Neural cell (in vitro differentiated cells): ENCODE measurements at regions not wholly inside any gene's neighbourhood (a gene's known extent, or its start where the extent isn't known, plus 50 kb on each side); places are given as distances from the start of the nearest gene placed in this dataset.

Experiments used
- EP300 ChIP-seq: fragments of 450-650 bp; conservative IDR thresholded peaks from 2 replicates; pipeline ENCODE4 v1.6.1; 2014; ENCODE audit warnings: antibody characterized with exemption, mild to moderate bottlenecking, moderate library complexity; ENCODE audit not compliant: poor library complexity, severe bottlenecking
- EZH2 ChIP-seq: fragments of 200-600, 300-800 bp; shearing (Covaris generic), sonication (generic); IDR thresholded peaks from 2 replicates; pipeline ENCODE4 v1.6.1; 2014; ENCODE audit warnings: antibody characterized with exemption, low read length, borderline replicate concordance, mild to moderate bottlenecking; ENCODE audit not compliant: insufficient read depth, poor library complexity, severe bottlenecking
- POLR2AphosphoS5 ChIP-seq: IDR thresholded peaks from 2 replicates; pipeline ENCODE4 v1.6.1; 2012
- RAD21 ChIP-seq: fragments of 450-650 bp; conservative IDR thresholded peaks from 2 replicates; pipeline ENCODE4 v1.6.1; 2014; ENCODE audit warnings: antibody characterized with exemption, mild to moderate bottlenecking, moderate library complexity
- SMC3 ChIP-seq: fragments of 450-650 bp; conservative IDR thresholded peaks from 2 replicates; pipeline ENCODE4 v1.6.1; 2014; ENCODE audit warnings: antibody characterized with exemption, mild to moderate bottlenecking, moderate library complexity; ENCODE audit not compliant: poor library complexity
- TAF1 ChIP-seq: IDR thresholded peaks from 2 replicates; pipeline ENCODE4 v1.6.1; 2012; ENCODE audit warnings: low read depth
- TF ChIP-seq, protein P1 (sequence below): fragments of 450-650 bp; IDR thresholded peaks from 2 replicates; pipeline ENCODE4 v1.5.1; 2014; ENCODE audit warnings: antibody characterized with exemption, mild to moderate bottlenecking, moderate library complexity; ENCODE audit not compliant: poor library complexity, severe bottlenecking
- TF ChIP-seq, protein P2 (sequence below): IDR thresholded peaks from 2 replicates; pipeline ENCODE4 v1.6.1; 2012; ENCODE audit warnings: borderline replicate concordance

DNA sequence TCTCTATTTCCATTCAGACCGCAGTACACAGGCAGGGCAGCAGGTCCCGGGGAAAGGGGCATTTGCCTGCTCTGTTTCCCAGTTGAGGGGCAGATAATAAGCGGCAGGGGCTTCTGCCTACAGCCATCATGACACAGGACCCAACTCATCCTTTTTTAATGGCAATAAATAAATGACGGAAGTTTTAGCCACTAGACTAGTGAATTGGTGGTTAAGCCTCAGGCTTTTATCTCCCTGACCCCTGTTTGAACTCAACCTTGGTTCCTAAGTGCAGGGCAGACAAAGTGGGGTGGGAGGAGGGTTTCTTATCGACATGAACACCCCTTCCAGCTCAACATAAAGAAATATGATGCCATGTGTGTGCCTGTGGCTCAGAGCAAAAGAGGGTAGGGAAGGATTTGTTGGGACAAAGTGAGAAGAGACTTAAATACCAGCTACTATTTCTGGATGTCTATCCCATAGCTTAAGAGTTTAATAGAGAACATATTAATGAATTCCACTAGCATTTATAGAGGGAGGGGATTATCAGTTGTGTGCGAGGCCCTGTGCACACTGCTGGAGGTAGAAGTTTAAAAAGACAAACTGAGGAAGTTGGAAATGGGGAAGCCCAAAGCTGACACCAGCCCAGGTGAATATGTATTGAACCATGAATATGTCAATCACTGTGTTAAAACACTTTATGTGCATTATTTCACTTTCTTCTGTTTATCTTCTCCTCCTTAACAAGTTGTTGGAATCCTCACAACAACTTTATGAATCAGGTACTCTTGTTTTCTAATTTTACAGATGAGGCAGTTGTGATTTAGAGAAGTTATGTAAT is 939.4 kb downstream of the MCTP2 start:
- TF ChIP-seq, protein P1, sequence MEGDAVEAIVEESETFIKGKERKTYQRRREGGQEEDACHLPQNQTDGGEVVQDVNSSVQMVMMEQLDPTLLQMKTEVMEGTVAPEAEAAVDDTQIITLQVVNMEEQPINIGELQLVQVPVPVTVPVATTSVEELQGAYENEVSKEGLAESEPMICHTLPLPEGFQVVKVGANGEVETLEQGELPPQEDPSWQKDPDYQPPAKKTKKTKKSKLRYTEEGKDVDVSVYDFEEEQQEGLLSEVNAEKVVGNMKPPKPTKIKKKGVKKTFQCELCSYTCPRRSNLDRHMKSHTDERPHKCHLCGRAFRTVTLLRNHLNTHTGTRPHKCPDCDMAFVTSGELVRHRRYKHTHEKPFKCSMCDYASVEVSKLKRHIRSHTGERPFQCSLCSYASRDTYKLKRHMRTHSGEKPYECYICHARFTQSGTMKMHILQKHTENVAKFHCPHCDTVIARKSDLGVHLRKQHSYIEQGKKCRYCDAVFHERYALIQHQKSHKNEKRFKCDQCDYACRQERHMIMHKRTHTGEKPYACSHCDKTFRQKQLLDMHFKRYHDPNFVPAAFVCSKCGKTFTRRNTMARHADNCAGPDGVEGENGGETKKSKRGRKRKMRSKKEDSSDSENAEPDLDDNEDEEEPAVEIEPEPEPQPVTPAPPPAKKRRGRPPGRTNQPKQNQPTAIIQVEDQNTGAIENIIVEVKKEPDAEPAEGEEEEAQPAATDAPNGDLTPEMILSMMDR, result no peak
- TF ChIP-seq RAD21 (no peak), EZH2 (no peak), POLR2AphosphoS5 (no peak), EP300 (no peak), TAF1 (no peak), SMC3 (no peak)
- TF ChIP-seq, protein P2, sequence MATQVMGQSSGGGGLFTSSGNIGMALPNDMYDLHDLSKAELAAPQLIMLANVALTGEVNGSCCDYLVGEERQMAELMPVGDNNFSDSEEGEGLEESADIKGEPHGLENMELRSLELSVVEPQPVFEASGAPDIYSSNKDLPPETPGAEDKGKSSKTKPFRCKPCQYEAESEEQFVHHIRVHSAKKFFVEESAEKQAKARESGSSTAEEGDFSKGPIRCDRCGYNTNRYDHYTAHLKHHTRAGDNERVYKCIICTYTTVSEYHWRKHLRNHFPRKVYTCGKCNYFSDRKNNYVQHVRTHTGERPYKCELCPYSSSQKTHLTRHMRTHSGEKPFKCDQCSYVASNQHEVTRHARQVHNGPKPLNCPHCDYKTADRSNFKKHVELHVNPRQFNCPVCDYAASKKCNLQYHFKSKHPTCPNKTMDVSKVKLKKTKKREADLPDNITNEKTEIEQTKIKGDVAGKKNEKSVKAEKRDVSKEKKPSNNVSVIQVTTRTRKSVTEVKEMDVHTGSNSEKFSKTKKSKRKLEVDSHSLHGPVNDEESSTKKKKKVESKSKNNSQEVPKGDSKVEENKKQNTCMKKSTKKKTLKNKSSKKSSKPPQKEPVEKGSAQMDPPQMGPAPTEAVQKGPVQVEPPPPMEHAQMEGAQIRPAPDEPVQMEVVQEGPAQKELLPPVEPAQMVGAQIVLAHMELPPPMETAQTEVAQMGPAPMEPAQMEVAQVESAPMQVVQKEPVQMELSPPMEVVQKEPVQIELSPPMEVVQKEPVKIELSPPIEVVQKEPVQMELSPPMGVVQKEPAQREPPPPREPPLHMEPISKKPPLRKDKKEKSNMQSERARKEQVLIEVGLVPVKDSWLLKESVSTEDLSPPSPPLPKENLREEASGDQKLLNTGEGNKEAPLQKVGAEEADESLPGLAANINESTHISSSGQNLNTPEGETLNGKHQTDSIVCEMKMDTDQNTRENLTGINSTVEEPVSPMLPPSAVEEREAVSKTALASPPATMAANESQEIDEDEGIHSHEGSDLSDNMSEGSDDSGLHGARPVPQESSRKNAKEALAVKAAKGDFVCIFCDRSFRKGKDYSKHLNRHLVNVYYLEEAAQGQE, result no peak
